HuH-7 (cell line): ENCODE measurements at regions not wholly inside any gene's neighbourhood (a gene's known extent, or its start where the extent isn't known, plus 50 kb on each side); places are given as distances from the start of the nearest gene placed in this dataset.

Experiments
- DNase-seq: peaks from one replicate; pipeline ENCODE4 v3.0.0; 2011; ENCODE audit warnings: low spot score

DNA sequence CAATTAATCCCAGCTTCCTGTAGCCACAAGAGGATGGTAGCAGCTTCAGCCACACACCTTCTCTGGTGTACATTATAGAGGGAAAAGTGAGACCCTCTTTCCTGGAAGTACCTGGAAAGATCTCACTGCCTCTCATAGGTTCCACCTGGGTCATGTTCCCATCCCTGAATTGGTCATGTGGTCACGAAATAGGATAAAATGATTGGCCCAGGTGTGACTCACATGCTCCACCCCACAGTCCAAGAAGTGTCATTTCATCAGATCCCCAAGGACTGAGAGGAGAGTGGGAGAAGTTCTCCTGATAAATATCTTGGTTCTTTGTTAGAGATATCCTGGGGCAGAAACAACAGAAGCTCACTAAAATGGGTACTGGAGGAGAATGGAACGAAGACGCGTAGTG is 142.4 kb downstream of the QRSL1 start:
- no peak for DNase-seq

- DNase-seq: no peak
These were observed 141.3 kb downstream of the QRSL1 start for GRCh38 chr6:106770663-106771062.

DNA sequence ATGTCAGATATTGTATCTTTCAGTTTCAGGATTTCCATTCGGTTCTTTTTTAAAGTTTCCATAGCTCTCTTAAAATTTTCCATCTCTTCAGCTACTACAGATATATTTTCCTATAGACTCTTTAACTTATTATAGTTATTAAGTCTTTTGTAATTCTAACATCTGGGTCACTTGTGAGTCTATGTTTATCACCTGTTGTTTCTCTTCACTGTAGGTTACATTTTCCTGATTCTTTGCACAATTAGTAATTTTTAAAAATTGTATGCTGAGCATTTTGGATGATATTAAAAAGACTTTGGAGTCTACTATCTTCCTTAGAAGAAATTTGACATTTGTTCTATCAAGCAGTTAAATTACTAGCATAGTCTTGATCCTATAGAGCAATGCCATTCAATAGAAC is 140.7 kb downstream of the QRSL1 start:
- no peak for DNase-seq

DNA sequence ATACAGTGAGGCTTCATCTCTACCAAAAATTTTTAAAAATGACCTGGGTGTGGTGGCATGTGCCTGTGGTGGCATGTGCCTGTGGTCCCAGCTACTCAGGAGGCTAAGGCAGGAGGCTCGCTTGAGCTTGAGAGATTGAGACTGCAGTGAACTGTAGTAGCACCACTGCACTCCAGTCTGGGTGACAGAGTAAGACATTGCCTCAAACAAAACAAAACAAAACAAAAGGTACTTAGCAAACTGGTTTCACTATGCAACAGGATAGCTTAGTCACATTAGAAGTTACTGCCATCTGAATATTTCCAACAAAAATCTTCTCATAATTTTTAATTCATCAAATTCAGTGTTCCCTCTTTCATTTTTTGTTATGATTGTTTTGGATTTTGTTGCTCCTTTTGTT is 137.9 kb downstream of the QRSL1 start:
- no peak for DNase-seq

GRCh38 chr6:106766201-106766600 is 136.8 kb downstream of the QRSL1 start:
- no peak for DNase-seq

DNA sequence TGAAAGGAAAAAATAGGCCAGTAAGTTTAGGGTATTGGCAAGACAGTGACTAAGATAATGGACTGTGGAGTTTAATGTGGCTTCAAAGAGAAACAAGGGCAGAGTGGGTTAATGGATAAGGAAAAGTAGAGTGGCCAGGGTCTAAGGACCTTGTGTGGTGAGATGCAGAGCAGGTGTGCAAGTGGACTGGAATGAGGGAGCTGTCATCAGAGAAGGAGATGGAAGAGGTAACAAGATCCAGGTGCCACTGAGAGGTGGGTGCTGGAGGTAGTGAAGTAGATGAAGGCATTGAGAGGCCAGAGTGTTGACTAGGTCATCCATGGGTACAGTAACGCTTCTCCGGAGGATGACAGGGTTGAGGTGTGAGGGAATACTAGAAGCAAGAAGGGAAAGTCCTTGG is 136.1 kb downstream of the QRSL1 start:
- DNase-seq: no peak

DNA sequence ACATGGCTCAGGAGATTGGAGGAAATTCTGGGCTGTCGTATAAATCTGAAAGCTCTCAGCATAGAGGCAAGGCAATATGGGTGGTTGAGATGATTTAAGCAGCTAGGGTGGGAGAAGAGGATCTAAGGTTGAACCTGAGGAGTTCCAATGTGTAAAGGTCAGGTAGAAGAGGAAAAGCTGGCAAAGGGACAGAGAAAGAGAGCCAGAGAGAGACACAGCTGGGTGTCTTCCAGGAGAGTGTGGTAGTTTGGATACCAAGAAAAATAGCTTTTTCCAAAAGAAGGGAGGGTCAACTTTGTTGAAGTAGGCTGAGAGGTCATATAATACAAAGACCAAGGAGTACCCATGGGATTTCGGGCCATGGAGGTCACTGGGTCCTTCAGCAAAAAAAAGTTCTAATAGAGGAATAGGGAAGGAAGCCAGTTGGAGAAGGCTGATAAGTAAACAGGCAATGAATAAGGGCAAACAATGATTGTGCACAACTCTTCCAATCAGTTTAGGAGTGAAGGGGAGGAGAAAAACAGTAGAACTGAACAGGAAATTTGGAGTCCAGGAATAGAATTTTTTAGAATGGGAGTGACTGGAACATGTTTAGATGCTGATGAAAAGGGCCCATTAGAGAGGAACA is 135.1 kb downstream of the QRSL1 start:
- no peak for DNase-seq

GRCh38 chr6:106763361-106763760 is 134.0 kb downstream of the QRSL1 start:
- no peak for DNase-seq

DNA sequence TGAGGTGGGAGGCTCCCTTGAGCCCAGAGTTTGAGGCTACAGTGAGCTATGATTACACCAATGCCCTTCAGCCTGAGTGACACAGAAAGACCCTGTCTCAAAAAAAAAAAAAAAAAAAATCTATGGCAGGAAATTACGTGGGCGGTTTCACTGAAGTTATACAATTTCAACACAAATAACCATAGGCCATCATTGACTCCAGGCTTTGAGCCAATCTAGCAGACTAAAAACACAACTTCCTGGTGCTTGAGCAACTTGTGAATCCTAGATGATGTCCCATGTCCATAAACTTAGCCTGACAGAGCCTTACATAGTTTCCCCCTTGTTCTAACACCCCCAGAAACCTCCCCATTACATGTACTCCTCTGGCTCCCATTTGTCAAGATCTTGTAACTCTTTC is 131.8 kb downstream of the QRSL1 start:
- DNase-seq: no peak

GRCh38 chr6:106759112-106759511 is 129.7 kb downstream of the QRSL1 start:
- DNase-seq: no peak

DNA sequence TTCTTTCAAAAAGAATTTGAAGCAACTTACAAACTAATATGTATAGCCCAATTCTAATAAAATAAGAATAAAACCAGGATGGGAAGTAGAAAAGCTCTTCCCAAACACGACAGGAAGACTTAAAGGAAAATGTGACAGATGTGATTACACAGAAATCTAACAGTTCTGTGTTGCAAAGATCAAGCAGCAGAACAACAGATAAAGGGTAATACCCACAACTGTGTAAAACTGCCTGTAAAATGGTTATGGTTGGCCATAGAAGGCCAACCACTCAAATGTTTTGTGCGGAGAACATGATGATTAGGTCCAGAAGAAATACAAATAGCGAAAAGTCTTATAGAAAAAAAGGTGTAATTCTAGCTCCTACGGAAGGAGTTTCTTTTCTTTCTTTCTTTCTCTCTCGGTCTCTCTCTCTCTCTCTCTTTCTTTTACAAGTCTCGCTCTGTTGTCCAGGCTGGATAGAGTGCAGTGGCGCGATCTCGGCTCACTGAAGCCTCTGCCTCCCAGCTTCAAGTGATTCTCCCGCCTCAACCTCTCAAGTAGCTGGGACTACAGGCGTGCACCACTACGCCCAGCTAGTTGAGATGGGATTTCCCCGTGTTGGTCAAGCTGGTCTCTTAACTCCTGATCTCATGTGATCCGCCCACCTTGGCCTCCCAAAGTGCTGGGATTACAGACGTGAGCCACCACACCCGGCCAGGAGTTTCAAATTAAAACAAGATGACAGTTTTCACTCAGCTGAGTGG is 128.5 kb downstream of the QRSL1 start:
- no peak for DNase-seq

DNA sequence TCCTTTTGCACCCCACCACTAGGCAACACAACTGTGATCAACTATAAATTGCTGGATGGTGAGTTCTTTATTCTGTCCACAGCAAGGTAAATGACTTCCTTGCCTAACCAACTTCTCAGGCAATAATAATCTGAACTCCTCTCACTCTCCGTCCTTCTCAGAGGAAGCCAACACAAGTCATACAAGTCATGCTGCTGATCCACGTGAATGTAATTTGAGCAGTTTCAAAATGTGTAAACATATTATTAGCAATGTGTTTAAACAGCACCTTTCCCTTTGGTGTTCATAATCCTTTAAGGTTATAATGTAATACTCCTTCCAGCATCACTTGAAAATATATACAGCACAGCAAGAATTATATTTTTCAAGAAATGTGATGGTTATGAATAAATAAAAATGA is 127.9 kb downstream of the QRSL1 start:
- no peak for DNase-seq

DNA sequence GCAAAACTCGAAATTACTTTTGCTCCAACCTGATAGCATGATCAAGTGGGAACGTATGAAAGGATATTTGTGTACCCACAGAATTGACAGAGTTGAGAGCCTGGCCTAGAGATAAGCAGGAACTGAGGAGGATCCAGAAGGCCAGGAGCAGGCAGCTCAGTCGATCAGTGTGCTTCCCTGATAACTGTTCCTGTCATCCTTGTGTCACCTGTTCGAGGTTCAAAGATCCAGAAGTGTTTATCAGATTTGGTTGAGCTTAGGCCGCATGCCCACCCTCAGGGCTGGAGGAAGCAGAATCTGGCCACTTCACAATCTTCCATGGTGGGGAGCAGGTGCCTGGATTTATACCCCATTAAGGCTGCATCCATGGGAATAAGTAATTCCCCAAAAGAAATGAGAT is 124.8 kb downstream of the QRSL1 start:
- no peak for DNase-seq

- no peak for DNase-seq
These were observed 123.3 kb downstream of the QRSL1 start for GRCh38 chr6:106752641-106753040.

GRCh38 chr6:106751501-106752252 is 122.3 kb downstream of the QRSL1 start:
- no peak for DNase-seq

GRCh38 chr6:106750946-106751345 is 121.6 kb downstream of the QRSL1 start:
- DNase-seq: no peak

- no peak for DNase-seq
These were observed 121.0 kb downstream of the QRSL1 start for GRCh38 chr6:106750142-106750918.

- DNase-seq: no peak
These were observed 120.2 kb downstream of the QRSL1 start for GRCh38 chr6:106749609-106750008.

DNA sequence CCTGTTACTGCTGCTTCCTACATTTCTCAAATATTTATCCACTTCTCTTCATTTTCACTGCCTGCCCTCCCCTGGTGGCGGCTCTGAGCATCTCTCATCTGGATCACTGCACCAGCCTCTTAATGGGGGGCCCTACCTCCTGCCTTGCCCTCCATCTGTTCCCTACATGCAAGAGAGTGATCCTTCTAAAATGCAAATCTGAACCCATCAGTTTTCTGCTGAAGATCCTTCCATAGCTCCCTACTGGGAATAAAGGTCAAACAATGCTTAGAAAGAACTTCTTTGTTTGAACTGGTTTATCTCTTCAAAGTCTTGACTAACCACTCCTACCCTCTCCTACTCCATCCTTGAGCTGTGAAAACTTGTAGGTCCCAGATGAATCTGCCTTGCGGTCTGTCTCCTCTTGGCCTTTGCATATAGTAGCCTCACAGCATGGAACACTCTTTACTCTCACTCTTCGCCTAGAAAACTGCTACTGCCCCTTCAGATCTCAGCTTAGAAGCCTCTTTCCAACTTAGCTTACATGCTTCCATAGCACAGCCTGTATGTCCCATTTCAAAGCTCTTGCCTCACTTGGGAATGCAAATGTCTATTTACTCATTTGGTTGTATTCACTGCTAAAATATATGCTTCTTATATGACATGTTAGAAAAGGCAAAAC is 119.3 kb downstream of the QRSL1 start:
- DNase-seq: no peak

DNA sequence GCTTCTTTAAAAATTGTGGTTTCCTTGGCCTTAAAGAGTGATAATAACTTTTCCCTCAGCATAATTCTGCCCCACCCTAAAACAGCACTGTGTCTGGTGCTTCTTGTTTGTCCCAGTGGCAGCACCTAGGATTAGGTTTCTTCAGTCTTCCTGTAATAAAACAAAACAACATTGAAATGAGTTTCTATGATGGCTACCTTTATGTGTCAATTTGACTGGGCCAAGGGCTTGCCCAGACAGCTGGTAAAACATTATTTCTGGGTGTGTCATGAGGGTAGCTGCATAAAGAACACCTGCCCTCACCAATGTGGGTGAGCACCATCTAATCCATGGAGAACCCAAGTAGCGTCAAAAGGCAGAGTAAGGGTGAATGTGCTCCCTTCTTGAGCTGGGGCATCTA is 117.8 kb downstream of the QRSL1 start:
- no peak for DNase-seq

- no peak for DNase-seq
These were observed 117.3 kb downstream of the QRSL1 start for GRCh38 chr6:106746652-106747051.
